Epithelial cell of esophagus (primary cell): ENCODE measurements at regions not wholly inside any gene's neighbourhood (a gene's known extent, or its start where the extent isn't known, plus 50 kb on each side); places are given as distances from the start of the nearest gene placed in this dataset.
"Not testable (repeated sequence)": the region's sequence is repeated elsewhere in the genome, so short reads cannot be mapped to it uniquely, and the experiment has no call there.

Experiments used
- DNase-seq: peaks from one replicate; pipeline ENCODE4 v3.0.0; 2010; ENCODE audit warnings: low read depth
- H3K4me3 ChIP-seq: 2 replicates; pipeline ENCODE4 v1.5.1; 2011; ENCODE audit warnings: mild to moderate bottlenecking, low read length, control low read depth
- TF ChIP-seq, protein P1 (sequence below): IDR thresholded peaks from 2 replicates; pipeline ENCODE4 v1.5.1; 2011; ENCODE audit warnings: low read depth, mild to moderate bottlenecking, low read length, control low read depth, inconsistent platforms; ENCODE audit not compliant: insufficient read depth; ENCODE audit errors: missing control alignments

DNA sequence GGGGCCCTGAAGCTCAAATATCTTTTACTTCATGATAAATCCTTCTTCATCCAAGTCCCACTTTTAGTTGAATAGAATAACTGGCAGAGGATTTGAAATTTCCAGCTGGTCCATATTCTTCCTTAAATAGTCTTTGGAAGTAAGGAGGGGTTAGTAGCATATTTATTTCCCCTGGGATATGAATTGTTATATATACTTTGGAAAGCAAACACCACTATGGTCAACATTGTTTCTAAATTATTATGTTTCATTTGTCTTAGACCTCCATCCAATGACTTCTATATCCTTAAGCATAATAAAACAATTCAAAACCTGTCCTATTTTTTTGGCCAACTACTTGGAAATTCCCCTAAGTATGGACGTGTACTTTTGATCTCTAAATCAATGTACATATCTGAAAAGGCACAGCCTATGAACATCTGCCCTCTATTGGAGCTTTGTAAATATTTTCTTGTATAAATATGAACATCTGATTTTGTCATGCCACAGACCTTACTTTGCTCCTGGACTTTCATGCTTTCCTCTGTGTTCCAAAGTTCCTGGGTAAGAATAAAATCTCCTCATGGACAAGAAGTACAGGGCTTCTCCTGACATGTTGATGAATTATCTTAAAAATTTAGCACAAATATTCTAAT is 1212.0 kb downstream of the GALC start:
- DNase-seq, result no peak
- no peak overlapping the region for H3K4me3 ChIP-seq
- TF ChIP-seq, protein P1, sequence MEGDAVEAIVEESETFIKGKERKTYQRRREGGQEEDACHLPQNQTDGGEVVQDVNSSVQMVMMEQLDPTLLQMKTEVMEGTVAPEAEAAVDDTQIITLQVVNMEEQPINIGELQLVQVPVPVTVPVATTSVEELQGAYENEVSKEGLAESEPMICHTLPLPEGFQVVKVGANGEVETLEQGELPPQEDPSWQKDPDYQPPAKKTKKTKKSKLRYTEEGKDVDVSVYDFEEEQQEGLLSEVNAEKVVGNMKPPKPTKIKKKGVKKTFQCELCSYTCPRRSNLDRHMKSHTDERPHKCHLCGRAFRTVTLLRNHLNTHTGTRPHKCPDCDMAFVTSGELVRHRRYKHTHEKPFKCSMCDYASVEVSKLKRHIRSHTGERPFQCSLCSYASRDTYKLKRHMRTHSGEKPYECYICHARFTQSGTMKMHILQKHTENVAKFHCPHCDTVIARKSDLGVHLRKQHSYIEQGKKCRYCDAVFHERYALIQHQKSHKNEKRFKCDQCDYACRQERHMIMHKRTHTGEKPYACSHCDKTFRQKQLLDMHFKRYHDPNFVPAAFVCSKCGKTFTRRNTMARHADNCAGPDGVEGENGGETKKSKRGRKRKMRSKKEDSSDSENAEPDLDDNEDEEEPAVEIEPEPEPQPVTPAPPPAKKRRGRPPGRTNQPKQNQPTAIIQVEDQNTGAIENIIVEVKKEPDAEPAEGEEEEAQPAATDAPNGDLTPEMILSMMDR, result peak; percentile 12

DNA sequence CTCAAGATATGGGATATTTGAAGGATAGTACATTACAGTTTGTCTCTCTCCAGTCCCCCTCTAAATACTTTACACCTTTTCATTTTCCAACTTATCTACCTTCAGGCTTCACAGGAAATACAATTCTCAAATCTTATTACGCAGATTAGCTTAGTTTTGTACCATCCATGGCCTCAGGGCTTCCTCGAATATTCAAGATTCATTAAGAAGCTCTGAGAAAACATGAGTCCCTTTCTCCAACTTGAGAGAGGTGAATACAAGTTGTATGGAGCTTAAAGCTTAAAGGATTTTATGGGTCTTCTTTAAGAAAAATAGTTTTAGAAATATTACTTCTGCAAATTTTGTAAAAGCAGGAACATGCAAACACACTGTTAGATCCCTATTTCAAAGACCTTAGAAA is 1212.5 kb downstream of the GALC start:
- no peak for DNase-seq
- TF ChIP-seq, protein P1, result no peak
- no peak overlapping the region for H3K4me3 ChIP-seq

DNA sequence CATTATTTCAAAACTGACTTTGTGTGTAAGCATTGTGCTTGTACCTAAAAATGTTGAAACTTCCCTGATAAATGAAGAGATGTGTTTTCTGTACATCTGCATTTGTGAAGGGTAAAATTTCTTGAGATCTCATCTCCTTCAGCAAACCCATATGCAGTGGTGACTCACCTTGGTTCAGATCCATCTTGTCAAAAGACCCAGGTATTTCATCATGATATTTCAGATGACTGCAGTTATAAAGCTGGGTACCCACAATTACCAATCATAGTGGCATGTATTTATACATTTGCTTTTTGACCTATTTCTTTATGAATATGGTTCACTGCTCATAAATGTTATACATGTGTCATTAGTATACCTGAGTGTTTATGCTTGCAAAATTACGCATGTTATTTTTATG is 1213.6 kb downstream of the GALC start:
- H3K4me3 ChIP-seq, result no peak overlapping the region
- peak; percentile 75 for DNase-seq
- TF ChIP-seq, protein P1, result no peak

DNA sequence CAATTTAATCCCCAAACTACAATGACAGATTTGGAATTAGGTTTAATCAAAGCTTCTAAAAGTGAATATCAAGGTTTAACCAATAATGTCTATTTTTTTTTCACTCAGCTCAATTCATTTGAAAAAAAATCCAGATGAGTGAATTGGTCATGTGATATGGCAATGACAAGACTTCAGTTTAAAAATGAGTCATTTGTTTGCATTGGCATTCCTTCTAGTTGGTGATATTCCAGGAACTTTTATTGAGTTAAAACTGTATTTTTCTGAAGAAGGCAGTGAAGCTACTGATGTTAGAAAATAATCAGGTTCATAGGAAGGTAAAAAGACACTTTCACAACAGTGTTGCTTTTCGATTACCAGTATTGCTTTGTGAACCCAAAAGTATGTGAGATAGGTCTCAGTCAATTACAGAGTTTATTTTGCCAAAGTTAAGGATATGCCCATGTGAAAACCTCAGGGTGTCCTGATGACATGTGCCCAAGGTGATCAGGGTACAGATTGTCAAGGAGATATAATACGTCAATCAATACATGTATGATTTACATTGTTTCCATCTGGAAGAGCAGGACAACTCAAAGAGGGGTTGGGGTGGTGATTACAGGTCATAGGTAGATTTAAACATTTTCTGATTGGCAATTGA is 1214.9 kb downstream of the GALC start:
- peak; percentile 56 for DNase-seq
- no peak overlapping the region for H3K4me3 ChIP-seq
- TF ChIP-seq, protein P1, result no peak

DNA sequence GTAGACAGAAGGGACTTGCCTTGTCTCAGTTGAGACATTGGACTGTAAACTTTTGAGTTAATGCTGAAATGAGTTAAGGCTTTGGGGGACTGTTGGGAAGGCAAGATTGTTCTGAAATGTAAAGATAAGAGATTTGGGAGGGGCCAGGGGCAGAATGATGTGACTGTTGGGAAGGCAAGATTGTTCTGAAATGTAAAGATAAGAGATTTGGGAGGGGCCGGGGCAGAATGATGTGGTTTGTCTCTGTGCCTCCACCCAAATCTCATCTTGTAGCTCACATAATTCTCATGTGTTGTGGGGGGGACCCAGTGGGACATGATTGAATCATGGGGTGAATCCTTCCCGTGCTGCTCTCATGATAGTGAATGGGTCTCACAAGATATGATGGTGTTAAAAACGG is 1217.1 kb downstream of the GALC start:
- not testable (repeated sequence) for DNase-seq, H3K4me3 ChIP-seq

DNA sequence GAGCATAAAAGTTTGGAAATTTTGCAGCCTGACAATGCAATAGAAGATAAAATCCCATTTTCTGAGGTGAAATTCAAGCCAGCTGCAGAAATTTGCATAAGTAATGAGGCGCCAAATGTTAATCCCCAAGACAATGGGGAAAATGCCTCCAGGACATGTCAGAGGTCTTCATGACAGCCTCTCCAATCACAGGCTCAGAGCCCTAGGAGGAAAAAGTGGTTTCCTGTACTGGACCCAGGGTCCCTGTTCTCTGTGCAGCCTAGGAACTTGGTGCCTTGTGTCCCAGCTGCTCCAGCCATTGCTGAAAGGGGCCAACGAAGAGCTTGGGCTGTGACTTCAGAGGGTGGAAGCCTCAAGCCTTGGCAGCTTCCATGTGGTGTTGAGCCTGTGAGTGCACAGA is 1218.1 kb downstream of the GALC start:
- no peak for DNase-seq
- TF ChIP-seq, protein P1, result no peak

DNA sequence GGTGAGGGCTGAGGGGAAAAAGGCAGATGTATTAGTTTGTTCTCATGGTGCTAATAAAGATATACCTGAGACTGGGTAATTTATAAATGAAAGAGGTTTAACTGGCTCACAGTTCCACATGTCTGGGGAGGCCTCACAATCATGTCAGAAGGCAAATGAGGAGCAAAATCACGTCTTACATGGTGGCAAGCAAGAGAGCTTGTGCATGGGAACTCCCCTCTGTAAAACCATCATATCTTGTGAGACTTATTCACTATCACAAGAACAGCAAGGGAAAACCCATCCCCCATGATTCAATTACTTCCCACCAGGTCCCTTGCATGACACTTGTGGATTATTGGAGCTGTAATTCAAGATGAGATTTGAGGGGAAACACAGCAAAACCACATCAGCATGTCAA is 1220.9 kb downstream of the GALC start:
- no peak overlapping the region for H3K4me3 ChIP-seq
- DNase-seq, result no peak
- TF ChIP-seq, protein P1, result no peak

More for the DNA sequence above, 1218.1 kb downstream of the GALC start:
- H3K4me3 ChIP-seq, result no peak overlapping the region
